NCI-H2029 (cell line): ENCODE measurements at regions not wholly inside any gene's neighbourhood (a gene's known extent, or its start where the extent isn't known, plus 50 kb on each side); places are given as distances from the start of the nearest gene placed in this dataset.
"Not testable (repeated sequence)": the region's sequence is repeated elsewhere in the genome, so short reads cannot be mapped to it uniquely, and the experiment has no call there.

ENCODE experiments used
- DNase-seq: peaks from one replicate; lab custom pipeline; 2025; lab: John Stamatoyannopoulos, UW

- DNase-seq, result no peak
Observed at GRCh38 chr4:13763707-13764106, 136.2 kb upstream of the BOD1L1 start.

- no peak for DNase-seq
Observed at GRCh38 chr4:13765539-13765938, 138.0 kb upstream of the BOD1L1 start.

GRCh38 chr4:13766761-13767540 is 139.4 kb upstream of the BOD1L1 start:
- DNase-seq, result no peak

- DNase-seq, result no peak
Observed at GRCh38 chr4:13777341-13777740, 149.8 kb upstream of the BOD1L1 start.

GRCh38 chr4:13778367-13778766 is 150.8 kb upstream of the BOD1L1 start:
- no peak for DNase-seq

DNA sequence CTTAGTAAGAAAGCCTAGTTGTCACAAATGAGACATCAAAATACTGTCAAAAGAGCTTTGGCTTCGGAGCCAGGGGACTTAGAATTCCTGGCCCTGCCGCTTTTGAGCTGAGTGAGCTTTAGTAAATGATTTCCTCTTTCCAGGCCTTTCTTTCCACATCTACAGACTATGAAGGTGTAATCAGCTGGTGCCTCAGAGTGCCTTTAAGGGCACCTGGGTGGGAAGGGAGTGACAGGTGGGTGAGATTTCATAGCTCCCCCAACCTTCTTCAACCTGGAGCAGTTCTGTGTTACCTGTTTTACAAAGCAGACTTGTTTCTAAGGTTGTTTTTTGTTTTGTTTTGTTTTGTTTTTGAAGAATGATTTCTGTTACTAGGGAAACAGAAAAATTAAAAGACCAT is 154.7 kb upstream of the BOD1L1 start:
- no peak for DNase-seq

- no peak for DNase-seq
Observed at GRCh38 chr4:13783800-13784411, 156.4 kb upstream of the BOD1L1 start.

GRCh38 chr4:13793020-13793710 is 165.6 kb upstream of the BOD1L1 start:
- no peak for DNase-seq

- no peak for DNase-seq
Observed at GRCh38 chr4:13794819-13795565, 167.5 kb upstream of the BOD1L1 start.

DNA sequence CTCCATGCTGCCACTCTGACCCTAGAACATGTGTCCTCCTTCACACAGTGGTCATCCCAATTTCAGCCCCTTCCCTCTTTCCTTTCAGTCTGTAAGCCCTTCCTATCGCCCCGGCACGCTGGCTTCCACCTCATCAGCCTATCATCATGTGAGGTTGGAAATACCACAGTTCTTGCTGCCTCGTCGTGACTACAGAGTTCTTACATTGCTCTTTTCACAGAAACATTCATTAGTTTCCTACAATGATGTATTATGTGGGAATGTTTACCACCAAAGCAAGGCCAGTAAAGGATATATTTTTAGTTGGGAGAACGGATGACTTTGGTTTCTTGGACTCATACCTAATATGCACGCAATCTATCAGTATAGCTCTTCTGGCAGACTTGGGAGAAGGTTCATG is 169.5 kb upstream of the BOD1L1 start:
- no peak for DNase-seq

DNA sequence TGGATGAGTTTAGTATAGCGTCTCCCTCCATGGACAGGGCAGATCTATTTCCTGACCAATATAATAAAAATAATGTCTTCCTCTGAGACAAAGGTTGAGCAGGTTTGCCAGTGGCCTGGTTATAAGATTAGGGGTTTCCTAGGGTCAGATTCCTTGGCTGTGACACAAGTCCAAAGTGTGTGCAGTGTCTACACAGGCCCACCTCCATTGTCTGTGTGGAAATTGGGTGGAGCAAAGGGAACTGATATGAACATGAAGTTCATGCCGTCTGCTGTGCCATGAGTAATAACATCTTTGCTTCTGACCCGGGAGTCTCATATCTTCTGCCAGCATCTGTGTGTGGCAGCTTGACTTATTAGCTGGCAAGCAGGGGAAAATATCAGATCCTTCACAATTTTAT is 187.7 kb upstream of the BOD1L1 start:
- DNase-seq, result no peak

GRCh38 chr4:13816472-13816871 is 188.9 kb upstream of the BOD1L1 start:
- DNase-seq, result no peak

DNA sequence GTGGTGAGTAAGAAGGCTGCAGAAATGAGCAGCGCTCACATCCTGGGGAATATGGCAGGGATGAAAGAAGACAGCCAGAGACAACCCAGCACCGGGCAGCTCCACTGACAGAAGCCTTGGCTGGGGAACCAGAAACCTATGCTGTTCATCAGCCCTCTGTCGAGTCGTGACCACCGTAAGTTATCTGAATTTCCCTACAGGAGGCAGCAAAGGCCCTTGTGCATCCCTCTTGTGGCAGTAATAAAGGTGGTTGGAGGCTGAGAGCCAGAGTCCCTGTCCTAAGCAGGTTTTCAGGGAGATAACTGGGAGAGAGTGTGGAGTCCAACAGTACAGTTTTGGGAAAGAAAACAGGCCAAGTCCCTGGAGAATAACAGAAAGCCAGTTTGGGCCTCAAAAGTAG is 194.0 kb upstream of the BOD1L1 start:
- DNase-seq, result no peak

GRCh38 chr4:13825822-13826221 is 198.3 kb upstream of the BOD1L1 start:
- not testable (repeated sequence) for DNase-seq

DNA sequence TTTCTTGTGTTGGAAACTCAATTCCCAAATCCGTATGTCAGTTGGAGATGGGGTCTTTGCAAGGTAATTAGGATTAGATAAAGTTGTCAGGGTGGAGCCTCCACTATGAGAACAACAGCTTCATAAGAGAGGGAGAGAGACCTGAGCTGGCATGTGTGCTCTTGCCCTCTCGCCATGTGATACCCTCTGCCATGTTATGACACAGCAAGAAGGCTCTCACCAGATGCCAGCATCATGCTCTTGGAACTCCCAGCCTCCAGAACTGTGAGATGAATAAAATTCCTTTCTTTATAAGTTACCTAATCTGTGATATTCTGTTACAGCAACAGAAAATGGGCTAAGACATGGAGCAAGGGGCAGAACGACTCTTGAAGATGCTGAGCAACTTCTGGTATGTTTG is 201.9 kb upstream of the BOD1L1 start:
- DNase-seq, result no peak

DNA sequence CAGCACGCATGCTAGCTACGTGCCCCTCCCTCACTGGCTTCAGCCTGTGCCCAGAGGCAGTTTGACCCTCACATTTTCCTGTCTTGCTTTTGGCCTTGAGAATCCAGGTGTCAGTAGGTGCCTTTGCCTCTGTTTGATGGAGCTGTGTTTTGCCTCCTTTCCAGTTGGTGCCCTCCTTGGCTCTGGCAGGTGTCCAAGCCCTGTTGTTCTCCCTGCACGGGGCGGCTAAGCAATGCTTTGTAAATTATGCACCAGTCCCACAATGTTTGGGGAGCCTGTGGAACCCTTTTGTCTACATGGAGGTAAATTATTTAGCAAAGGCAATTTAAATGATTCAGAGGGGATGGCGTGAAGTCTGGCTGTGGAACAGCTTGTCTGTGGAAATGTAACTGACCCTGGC is 202.9 kb upstream of the BOD1L1 start:
- no peak for DNase-seq

- DNase-seq, result no peak
Observed at GRCh38 chr4:13833171-13833804, 205.8 kb upstream of the BOD1L1 start.

GRCh38 chr4:13836946-13837912 is 209.7 kb upstream of the BOD1L1 start:
- no peak for DNase-seq

DNA sequence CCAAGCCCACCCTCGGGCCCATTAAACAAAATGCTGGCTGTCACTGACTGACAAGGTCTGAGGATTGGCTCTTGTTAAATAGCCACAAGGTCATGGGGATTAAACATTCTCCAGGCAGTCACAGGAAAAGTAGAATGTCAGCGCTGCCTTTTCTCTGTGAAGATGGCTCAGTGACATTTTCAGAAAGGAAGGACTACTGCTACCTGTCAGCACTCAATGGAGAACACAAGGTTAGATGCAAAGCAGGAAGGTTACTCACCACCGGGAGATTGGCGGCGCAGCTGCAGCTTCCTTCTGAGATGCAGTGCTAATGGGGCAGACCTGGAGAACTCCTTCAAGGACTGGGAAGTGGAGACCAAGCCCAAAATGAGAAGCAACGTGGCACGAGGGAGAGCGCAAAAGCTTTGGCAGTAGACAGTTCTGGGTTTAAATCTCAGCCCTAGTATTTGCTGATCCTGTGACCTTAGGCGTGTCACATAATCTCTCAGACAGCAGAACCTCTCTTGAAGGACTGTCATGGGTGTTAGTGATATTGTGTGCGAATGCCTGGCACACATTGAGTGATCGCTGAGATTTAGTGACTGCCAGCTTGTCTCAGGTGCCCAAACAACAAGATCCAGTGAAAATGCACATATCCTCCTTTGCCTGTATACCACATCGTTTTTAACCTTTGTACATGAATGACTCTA is 213.1 kb upstream of the BOD1L1 start:
- no peak for DNase-seq

GRCh38 chr4:13844740-13845139 is 217.2 kb upstream of the BOD1L1 start:
- no peak for DNase-seq
